Renal cortical epithelial cell (primary cell): ENCODE measurements at regions not wholly inside any gene's neighbourhood (a gene's known extent, or its start where the extent isn't known, plus 50 kb on each side); places are given as distances from the start of the nearest gene placed in this dataset.

Source experiments
- DNase-seq: peaks from one replicate; pipeline ENCODE4 v3.0.0-alpha.2; 2011; ENCODE audit warnings: low read depth

DNA sequence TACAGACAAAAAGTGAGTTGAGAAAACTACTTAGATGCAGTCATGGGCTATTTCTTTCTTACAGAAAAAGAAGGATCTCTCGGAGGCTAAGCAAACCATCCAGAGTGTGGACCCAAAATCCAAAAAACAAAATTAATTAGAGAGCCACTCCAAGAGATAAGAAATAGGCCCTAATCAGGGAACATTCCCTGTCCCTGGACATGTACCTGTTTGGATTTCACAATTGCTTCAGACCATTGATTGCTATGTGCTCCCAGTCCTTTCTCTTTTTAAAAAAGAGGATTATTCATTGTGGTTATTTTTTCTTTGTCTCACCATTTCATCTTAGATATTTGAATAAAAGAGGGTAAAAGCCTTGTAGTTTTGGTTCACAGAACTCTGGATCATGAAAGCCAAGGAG, 549.9 kb downstream of the ETNK1 start:
- no peak for DNase-seq

GRCh38 chr12:23185346-23185745, 560.4 kb downstream of the ETNK1 start:
- DNase-seq: no peak

DNA sequence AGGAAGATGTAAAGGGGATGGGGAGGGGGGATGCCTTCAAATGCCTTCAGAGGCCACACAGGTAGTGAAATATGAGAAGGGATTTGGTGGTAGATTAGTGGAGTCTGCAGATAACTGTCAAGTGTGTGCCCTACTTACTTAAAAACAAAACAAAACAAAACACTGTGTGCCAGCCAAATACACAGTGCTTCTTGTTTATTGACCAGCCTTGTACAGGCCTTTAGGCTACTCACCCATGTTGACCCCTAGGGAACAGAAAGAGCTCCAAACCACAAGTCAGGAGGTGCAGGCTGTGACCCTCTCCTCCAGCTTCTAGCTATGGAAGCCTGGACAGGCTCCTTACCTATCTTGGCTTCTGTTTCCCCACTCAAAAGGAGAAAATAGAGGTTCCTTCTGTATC, 562.0 kb downstream of the ETNK1 start:
- no peak for DNase-seq

DNA sequence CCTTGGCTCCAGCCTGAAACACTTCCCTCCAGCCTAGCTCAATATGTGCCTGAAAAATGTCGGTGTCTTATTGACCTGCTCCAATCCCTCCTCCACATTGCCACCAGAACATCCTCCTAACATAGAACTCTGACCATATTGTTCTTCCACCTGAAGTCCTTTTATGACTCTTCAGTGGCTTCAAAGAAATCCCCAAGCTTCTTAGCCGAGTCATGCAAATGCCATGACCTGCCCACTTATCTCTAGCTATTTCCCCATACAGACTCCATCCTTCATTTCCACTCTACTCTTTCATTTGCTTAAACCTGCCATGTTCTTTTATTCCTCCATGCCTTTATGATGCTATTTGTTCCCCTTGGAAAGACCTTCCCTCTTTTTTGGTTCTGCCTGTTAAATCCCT, 568.6 kb downstream of the ETNK1 start:
- no peak for DNase-seq

DNA sequence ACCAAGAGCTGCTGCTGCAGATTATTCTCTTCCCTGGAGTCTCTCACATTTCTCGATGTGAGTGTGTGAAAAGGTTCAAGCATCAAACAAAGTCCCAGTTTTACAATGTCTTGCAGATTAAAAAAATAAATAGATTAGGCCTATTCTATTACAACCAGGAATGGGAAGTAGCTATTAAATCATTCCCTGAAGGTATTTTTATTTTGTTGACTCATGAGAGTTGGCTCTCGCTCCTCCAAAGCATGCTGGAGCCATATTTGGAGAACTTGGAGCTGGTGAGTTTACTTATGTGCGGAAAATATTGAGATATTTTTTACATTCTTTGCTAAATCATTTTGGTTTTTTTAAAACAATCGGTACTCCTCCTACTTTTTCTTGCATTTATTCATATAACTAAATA, 572.3 kb downstream of the ETNK1 start:
- DNase-seq: peak; percentile 6

DNA sequence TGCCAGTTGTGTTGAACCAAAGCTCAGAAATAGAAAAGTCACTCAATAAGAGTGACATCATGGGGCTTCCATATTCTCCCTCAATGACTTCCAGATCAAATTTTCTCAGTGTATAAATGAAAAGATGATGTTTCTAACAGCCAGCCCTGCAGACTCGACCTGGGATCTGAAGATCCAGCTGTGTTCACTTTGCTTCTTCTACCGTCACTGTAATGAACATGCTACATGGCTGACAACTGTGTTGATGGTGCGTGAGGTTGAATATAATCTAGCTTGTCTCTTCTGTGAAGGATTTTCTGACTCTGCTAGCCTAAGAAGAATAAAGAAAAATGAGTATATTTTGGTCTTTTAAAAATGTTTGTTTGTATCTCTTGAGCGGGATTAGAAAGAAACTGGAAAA, 577.8 kb downstream of the ETNK1 start:
- no peak for DNase-seq

DNA sequence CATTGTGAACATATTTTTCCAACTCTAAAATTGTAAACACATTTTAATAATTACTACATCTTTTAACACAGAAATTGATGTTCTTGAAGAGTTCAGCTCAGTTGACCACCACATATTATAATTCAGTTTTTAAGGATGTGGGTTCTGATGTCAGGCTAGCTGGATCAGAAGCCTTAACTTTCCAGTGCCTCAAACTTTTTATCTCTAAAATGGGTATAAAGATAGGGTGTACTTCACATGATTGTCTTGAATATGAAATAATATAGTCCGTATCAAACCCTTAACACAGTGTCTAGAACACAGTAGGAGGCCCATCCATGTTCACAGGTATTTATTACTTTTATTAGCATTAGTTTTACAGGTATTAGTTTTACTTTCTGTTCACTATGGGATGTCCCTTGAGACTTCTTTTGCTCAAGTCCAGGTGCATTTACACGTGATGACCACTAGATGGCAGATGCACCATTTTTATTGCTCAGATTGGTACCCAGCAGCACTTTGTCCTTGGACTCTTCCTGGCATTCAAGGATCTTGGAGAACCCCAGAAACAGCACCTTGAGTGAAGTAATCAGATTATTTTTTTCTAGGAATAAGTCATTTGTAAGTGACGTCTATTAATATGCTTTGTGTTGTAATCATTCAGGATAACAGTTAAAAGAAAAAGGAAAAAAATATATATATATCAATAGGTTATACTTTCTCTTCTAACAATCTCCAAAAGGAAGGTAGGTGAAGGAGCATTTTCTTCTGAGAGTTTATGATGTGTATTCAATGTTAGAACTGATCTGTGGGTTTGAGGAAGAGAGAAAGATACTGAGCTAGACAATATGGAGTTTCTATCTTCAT, 580.2 kb downstream of the ETNK1 start:
- DNase-seq: peak; percentile 65

- no peak for DNase-seq
These were observed 584.8 kb downstream of the ETNK1 start for GRCh38 chr12:23209793-23210192.

- DNase-seq: no peak
These were observed 585.6 kb downstream of the ETNK1 start for GRCh38 chr12:23210573-23210972.

GRCh38 chr12:23211384-23212320, 586.7 kb downstream of the ETNK1 start:
- DNase-seq: no peak

- no peak for DNase-seq
These were observed 592.2 kb downstream of the ETNK1 start for GRCh38 chr12:23217158-23217557.

DNA sequence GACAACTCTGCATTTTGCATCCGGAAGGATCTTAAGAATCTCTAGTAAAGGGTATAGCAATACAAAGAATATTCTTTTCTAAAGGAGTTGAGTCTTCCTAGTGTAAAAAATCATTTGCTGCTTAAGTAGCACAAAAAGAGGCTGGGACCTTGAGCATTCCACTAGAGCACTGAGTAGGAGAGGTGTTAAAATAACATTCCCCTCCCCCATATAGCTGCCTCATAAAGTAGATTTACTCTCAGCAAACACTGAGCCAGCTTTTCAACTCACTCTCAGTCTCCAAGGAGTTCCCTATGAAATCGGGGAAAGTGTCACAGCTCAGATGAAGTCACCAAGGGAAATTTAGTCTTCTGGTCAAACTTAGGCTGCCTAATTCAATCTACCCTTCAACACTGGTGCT, 592.7 kb downstream of the ETNK1 start:
- no peak for DNase-seq

DNA sequence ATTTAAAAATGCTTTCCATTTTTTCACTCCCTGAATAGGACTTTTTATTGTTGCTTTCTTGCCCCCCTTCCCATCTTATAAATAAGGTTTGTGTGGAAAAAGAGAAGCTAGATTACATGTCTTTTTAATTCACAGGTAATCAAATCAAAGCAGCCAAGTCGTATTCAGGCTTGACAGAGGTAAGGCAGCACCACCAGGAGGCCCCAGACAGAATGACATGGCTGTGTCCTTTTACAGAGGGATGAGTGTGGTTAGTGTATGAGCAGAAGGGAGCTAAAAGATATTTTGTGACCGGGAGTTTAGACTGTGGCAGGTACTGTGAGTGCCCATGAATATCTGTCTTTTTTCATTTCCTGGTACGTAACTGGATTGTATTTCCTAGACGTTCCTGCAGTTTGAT, 596.1 kb downstream of the ETNK1 start:
- no peak for DNase-seq

- no peak for DNase-seq
These were observed 597.0 kb downstream of the ETNK1 start for GRCh38 chr12:23221926-23222325.

- no peak for DNase-seq
These were observed 597.8 kb downstream of the ETNK1 start for GRCh38 chr12:23222801-23223200.

DNA sequence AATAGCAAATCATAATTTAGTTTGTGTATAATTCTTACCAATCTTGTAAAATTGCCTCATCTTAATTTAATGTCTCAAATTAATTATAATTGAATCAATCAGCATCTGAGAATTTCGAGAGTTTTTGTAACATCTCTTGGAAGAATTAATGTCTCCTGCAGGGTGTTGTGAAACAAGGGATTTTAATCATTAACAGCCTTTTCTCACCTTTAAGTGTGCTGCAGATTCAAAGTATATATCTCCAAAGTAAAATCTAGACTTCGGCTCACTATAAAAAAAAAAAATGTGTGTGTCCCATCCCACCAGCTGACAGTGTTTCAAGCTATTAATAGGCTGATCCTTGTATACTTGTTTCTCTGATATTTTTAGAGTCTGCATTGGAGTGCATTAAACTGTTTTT, 603.1 kb downstream of the ETNK1 start:
- DNase-seq: peak; percentile 41

GRCh38 chr12:23230899-23231298, 605.9 kb downstream of the ETNK1 start:
- DNase-seq: no peak

DNA sequence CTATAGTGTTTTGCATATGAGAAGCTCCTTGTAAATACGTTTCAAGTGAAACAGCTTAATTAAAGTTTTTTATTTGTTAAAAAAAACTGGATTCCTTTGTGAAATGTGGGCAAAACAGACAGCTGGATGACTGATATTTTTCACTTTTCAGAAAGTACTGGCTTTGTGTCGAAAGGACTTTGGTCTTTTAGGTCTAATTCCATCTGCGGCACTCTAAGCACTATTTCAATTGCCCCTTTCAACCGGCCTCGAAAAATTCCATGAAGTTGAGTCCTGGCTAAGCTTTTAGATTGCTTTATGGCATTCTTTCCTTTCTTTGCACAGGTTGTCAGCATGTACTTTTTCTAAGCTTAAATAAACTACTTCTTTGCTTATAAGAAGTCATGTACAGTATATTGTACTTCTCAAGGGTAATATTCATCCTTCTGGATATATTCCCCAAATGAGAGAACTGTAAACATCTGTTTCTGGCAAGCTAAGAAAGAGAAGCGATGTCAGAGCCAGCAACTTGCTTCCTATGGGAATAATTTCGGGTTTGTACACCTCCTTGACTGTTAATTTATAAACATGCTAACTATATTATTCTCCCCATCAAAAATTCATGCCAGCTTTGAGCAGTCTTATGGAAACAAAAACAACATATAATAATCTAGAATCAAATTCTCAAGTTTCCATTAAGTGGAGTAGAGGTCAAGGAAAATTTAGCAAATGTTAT, 611.3 kb downstream of the ETNK1 start:
- no peak for DNase-seq

DNA sequence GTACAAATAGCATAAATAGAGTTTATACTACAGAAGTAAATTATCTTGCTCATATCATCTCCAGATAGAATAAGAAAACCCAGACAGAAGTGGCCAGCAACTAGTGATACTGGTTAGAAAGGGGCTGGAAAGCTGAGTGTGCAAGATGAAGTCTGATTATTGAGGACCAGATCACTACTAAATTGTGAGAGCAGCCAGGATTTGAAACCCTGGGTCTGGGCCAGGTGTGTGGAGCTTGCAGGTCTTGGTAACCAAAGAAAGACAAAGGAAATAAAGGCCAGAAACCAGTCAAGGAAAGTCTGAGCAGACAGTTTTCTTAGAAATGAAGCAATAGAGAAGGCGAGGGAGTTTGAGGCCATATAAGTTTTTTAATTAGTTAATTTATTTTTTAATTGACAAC, 611.8 kb downstream of the ETNK1 start:
- DNase-seq: no peak

DNA sequence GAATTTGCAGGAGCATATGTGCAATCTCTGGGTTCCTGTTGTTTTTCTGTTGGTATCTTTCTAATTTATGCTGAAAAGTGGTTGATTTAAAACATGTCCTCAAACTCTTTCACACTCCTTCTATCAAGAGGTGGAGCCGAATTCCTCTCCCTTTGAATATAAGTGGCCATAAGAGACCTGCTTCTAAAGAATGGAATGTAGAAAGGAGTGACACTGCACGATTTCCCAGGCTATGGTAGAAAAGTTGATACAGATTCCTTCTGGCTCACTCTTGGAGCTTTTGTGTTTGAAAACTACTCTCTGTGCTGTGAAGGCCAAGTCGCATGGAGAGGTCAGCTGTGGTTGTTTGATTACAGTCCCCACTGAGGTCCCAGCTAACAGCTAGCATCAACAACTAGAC, 613.2 kb downstream of the ETNK1 start:
- DNase-seq: no peak

- DNase-seq: no peak
These were observed 614.0 kb downstream of the ETNK1 start for GRCh38 chr12:23238957-23239356.

DNA sequence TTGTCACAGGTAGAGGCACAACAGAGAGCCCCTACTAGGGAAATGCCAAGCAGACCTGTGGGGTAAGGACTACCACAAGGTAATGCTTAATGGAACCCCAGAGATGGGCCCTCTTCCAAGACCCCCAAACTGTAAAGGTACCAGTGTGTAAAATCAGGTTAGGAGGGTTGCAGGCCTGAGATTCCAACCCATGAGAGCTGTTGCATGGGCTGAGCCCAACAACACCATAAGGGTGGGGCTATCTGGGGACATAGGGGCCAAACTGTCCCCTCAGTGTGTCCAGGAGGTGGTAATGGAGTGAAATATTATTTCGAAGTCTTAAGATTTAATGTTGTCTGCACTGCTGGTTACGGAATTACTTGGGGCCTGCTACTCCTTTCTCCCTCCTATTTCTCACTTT, 620.2 kb downstream of the ETNK1 start:
- DNase-seq: no peak
